Upper lobe of left lung (tissue), 4 donors: ENCODE measurements at regions not wholly inside any gene's neighbourhood (a gene's known extent, or its start where the extent isn't known, plus 50 kb on each side); places are given as distances from the start of the nearest gene placed in this dataset.

Experiments
- POLR2A ChIP-seq, 4 donors: fragments of 450-650 bp; IDR thresholded peaks; one replicate each; pipeline ENCODE4 v1.5.1; 2016 to 2017; ENCODE audit warnings: antibody characterized with exemption in 4 of 4, mild to moderate bottlenecking in 2 of 4
- TF ChIP-seq, protein P1 (sequence below), 6 experiments: fragments of 450-650 bp in 4 of 6; fragments of 200-600 bp in 2 of 6; sonication (generic) in 2 of 6; IDR thresholded peaks; one replicate each; pipeline ENCODE4 v1.5.1; 2016 to 2019; ENCODE audit warnings: antibody characterized with exemption in 6 of 6

GRCh38 chr15:69510556-69510955, 57.9 kb downstream of the RPLP1 start:
- TF ChIP-seq, protein P1, sequence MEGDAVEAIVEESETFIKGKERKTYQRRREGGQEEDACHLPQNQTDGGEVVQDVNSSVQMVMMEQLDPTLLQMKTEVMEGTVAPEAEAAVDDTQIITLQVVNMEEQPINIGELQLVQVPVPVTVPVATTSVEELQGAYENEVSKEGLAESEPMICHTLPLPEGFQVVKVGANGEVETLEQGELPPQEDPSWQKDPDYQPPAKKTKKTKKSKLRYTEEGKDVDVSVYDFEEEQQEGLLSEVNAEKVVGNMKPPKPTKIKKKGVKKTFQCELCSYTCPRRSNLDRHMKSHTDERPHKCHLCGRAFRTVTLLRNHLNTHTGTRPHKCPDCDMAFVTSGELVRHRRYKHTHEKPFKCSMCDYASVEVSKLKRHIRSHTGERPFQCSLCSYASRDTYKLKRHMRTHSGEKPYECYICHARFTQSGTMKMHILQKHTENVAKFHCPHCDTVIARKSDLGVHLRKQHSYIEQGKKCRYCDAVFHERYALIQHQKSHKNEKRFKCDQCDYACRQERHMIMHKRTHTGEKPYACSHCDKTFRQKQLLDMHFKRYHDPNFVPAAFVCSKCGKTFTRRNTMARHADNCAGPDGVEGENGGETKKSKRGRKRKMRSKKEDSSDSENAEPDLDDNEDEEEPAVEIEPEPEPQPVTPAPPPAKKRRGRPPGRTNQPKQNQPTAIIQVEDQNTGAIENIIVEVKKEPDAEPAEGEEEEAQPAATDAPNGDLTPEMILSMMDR (IDR thresholded peaks at IDR 0.05), result no peak
- TF ChIP-seq POLR2A (IDR thresholded peaks at IDR 0.05), result no peak
